ENCODE measurements at regions not wholly inside any gene's neighbourhood (a gene's known extent, or its start where the extent isn't known, plus 50 kb on each side); places are given as distances from the start of the nearest gene placed in this dataset.

DNA sequence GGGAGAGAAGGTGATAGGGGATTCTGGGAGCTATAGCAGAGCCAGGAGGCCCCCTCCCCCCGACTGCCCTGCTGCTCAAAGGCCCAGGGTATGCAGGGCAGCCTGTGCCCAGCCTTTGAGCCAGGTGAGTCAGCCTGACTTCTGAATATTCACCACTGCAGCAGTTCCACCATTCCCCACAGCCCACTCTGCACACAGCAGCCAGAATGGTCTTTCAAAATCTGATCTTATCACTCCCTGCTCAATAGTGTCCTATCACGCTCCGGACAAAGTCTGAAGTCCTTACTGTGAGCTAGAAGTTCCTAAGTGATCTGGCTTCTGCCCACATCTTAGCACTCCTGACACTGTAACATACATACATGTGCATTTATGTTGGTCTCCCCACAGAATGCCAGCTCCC, 111.7 kb downstream of the BUD13 start:
- TF ChIP-seq ESRRG (CRISPR knock-in tag; IDR thresholded peaks at IDR 0.05) (no peak), ZFP30 (CRISPR knock-in tag; IDR thresholded peaks at IDR 0.05) (no peak), TOX (CRISPR knock-in tag; IDR thresholded peaks at IDR 0.05; ENCODE audit: borderline replicate concordance) (no peak)
- TF ChIP-seq, protein P1, sequence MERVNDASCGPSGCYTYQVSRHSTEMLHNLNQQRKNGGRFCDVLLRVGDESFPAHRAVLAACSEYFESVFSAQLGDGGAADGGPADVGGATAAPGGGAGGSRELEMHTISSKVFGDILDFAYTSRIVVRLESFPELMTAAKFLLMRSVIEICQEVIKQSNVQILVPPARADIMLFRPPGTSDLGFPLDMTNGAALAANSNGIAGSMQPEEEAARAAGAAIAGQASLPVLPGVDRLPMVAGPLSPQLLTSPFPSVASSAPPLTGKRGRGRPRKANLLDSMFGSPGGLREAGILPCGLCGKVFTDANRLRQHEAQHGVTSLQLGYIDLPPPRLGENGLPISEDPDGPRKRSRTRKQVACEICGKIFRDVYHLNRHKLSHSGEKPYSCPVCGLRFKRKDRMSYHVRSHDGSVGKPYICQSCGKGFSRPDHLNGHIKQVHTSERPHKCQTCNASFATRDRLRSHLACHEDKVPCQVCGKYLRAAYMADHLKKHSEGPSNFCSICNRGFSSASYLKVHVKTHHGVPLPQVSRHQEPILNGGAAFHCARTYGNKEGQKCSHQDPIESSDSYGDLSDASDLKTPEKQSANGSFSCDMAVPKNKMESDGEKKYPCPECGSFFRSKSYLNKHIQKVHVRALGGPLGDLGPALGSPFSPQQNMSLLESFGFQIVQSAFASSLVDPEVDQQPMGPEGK (CRISPR knock-in tag; IDR thresholded peaks at IDR 0.05; ENCODE audit: borderline replicate concordance), result no peak
- ATAC-seq, result no peak

- ATAC-seq, result no peak
These were observed 112.8 kb downstream of the BUD13 start for GRCh38 chr11:116660011-116660410.

DNA sequence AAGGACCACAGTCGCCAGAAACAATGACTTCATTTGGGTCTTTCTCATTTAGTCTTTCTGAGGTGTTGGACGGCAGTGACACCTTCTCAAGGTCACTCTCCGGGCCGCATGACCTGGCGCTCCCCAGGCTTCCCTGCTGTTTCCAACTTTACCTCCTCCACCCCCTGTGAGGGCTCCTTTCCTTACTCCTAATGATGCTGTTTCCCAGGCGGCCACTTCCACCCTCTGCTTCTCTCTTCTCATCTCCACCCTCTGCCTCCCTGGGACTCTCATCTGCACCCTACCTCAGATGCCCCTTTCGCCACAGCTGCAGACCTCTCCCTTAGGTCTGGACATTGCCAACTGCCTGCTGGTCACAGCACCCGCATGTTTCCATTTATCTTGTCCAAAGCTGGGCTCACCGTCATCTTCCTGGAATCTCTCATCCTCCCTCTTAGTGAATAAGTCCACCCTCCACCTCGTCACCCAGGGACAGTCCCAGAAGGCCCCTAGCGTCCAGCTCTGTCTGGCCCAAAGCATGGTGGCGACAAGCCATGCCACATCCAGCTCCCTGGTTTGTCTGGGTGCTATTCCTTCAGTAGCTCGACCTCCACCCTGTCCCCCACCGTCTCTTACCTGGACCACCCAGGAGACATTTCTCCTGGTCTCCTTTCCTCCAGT, 113.8 kb downstream of the BUD13 start:
- no peak for ATAC-seq
- TF ChIP-seq CREB5 (CRISPR knock-in tag; IDR thresholded peaks at IDR 0.05; ENCODE audit: low read depth) (no peak), GLIS3 (CRISPR knock-in tag; IDR thresholded peaks at IDR 0.05) (no peak), ISL1 (CRISPR knock-in tag; IDR thresholded peaks at IDR 0.05) (no peak), ZFP3 (CRISPR knock-in tag; IDR thresholded peaks at IDR 0.05) (no peak)

More at GRCh38 chr11:116660011-116660410, 112.8 kb downstream of the BUD13 start:
- no peak for TF ChIP-seq PPARA (CRISPR knock-in tag; IDR thresholded peaks at IDR 0.05; ENCODE audit: borderline replicate concordance)
- TF ChIP-seq ESRRG (CRISPR knock-in tag; IDR thresholded peaks at IDR 0.05), result no peak
- no peak for TF ChIP-seq OSR1 (CRISPR knock-in tag; IDR thresholded peaks at IDR 0.05)
- TF ChIP-seq BACH2 (CRISPR knock-in tag; IDR thresholded peaks at IDR 0.05; ENCODE audit: borderline replicate concordance), result no peak
- no peak for TF ChIP-seq ZFP3 (CRISPR knock-in tag; IDR thresholded peaks at IDR 0.05)
- TF ChIP-seq TCF4 (CRISPR knock-in tag; IDR thresholded peaks at IDR 0.05; ENCODE audit: borderline replicate concordance), result no peak
- TF ChIP-seq ZNF70 (CRISPR knock-in tag; IDR thresholded peaks at IDR 0.05), result no peak

GRCh38 chr11:116657842-116658825, 114.7 kb downstream of the BUD13 start:
- ATAC-seq, result peak; percentile 61
- TF ChIP-seq ZFP3 (CRISPR knock-in tag; IDR thresholded peaks at IDR 0.05) (no peak), BACH2 (CRISPR knock-in tag; IDR thresholded peaks at IDR 0.05; ENCODE audit: borderline replicate concordance) (no peak), TCF4 (CRISPR knock-in tag; IDR thresholded peaks at IDR 0.05; ENCODE audit: borderline replicate concordance) (no peak), ZNF565 (CRISPR knock-in tag; conservative IDR thresholded peaks at IDR 0.05; ENCODE audit: low read depth) (no peak), ZNF70 (CRISPR knock-in tag; IDR thresholded peaks at IDR 0.05) (no peak), CSRNP3 (CRISPR knock-in tag; IDR thresholded peaks at IDR 0.05) (no peak), ZC3H10 (CRISPR knock-in tag; IDR thresholded peaks at IDR 0.05) (no peak), TOX (CRISPR knock-in tag; IDR thresholded peaks at IDR 0.05; ENCODE audit: borderline replicate concordance) (no peak), ARNTL (CRISPR knock-in tag; IDR thresholded peaks at IDR 0.05; ENCODE audit: borderline replicate concordance, low read depth) (no peak)
- TF ChIP-seq, protein P2, sequence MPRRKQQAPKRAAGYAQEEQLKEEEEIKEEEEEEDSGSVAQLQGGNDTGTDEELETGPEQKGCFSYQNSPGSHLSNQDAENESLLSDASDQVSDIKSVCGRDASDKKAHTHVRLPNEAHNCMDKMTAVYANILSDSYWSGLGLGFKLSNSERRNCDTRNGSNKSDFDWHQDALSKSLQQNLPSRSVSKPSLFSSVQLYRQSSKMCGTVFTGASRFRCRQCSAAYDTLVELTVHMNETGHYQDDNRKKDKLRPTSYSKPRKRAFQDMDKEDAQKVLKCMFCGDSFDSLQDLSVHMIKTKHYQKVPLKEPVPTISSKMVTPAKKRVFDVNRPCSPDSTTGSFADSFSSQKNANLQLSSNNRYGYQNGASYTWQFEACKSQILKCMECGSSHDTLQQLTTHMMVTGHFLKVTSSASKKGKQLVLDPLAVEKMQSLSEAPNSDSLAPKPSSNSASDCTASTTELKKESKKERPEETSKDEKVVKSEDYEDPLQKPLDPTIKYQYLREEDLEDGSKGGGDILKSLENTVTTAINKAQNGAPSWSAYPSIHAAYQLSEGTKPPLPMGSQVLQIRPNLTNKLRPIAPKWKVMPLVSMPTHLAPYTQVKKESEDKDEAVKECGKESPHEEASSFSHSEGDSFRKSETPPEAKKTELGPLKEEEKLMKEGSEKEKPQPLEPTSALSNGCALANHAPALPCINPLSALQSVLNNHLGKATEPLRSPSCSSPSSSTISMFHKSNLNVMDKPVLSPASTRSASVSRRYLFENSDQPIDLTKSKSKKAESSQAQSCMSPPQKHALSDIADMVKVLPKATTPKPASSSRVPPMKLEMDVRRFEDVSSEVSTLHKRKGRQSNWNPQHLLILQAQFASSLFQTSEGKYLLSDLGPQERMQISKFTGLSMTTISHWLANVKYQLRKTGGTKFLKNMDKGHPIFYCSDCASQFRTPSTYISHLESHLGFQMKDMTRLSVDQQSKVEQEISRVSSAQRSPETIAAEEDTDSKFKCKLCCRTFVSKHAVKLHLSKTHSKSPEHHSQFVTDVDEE (CRISPR knock-in tag; IDR thresholded peaks at IDR 0.05), result no peak
- TF ChIP-seq, protein P3, sequence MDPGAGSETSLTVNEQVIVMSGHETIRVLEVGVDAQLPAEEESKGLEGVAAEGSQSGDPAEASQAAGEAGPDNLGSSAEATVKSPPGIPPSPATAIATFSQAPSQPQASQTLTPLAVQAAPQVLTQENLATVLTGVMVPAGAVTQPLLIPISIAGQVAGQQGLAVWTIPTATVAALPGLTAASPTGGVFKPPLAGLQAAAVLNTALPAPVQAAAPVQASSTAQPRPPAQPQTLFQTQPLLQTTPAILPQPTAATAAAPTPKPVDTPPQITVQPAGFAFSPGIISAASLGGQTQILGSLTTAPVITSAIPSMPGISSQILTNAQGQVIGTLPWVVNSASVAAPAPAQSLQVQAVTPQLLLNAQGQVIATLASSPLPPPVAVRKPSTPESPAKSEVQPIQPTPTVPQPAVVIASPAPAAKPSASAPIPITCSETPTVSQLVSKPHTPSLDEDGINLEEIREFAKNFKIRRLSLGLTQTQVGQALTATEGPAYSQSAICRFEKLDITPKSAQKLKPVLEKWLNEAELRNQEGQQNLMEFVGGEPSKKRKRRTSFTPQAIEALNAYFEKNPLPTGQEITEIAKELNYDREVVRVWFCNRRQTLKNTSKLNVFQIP (CRISPR knock-in tag; IDR thresholded peaks at IDR 0.05; ENCODE audit: borderline replicate concordance, low read depth), result no peak
- TF ChIP-seq, protein P1 (CRISPR knock-in tag; IDR thresholded peaks at IDR 0.05; ENCODE audit: borderline replicate concordance), result no peak
